IMR-90 (cell line): ENCODE measurements at regions not wholly inside any gene's neighbourhood (a gene's known extent, or its start where the extent isn't known, plus 50 kb on each side); places are given as distances from the start of the nearest gene placed in this dataset.

Experiments used
- ATAC-seq: fragments of 200-7000 bp; cut with Tn5 transposase; 2 replicates; pipeline ENCODE4 v1.9.1; 2020; ENCODE audit warnings: low read depth, mild to moderate bottlenecking, moderate library complexity
- BruUV-seq: library from RNA; stranded (reverse); fragments of 400-500 nt; replicated peaks from 2 replicates; lab custom pipeline; 2021; lab: Mats Ljungman, UMichigan
- CTCF ChIA-PET: fragments of 300-600 bp; formaldehyde crosslinking; extraction: SDS; loops from one replicate; lab custom pipeline; 2021; ENCODE audit warnings: antibody characterized with exemption; lab: Yijun Ruan, JAX
- POLR2A ChIA-PET: fragments of 300-600 bp; sonication (Branson Sonifier 250); formaldehyde crosslinking; loops from one replicate; lab custom pipeline; 2022; ENCODE audit warnings: antibody characterized with exemption; ENCODE audit not compliant: unreplicated experiment; lab: Charles Lee
- DNase-seq: peaks from one replicate; pipeline ENCODE4 v3.0.0; 2013
- H2AFZ ChIP-seq: replicated peaks from 2 replicates; pipeline ENCODE3; 2013; ENCODE audit warnings: low read length, mild to moderate bottlenecking; ENCODE audit not compliant: poor library complexity
- H2AK5ac ChIP-seq: 2 replicates; pipeline ENCODE4 v1.6.1; 2013; ENCODE audit warnings: low read depth, low read length, inconsistent platforms
- H2AK9ac ChIP-seq: replicated peaks from 2 replicates; pipeline ENCODE3; 2013; ENCODE audit warnings: mild to moderate bottlenecking, low read depth, low read length, moderate library complexity; ENCODE audit not compliant: poor library complexity
- H2BK120ac ChIP-seq: 2 replicates; pipeline ENCODE4 v1.6.1; 2013; ENCODE audit warnings: low read depth, low read length, inconsistent platforms
- H2BK15ac ChIP-seq: 3 replicates; pipeline ENCODE4 v1.6.1; 2013; ENCODE audit warnings: low read depth, low read length, inconsistent platforms
- H2BK20ac ChIP-seq: 2 replicates; pipeline ENCODE4 v1.6.1; 2013; ENCODE audit warnings: low read depth, mild to moderate bottlenecking, inconsistent platforms, low read length, moderate library complexity
- H2BK5ac ChIP-seq: 2 replicates; pipeline ENCODE4 v1.6.1; 2013; ENCODE audit warnings: mild to moderate bottlenecking, low read depth, low read length, inconsistent platforms; ENCODE audit not compliant: poor library complexity, severe bottlenecking
- H3K14ac ChIP-seq: replicated peaks from 2 replicates; pipeline ENCODE4 v1.6.1; 2013; ENCODE audit warnings: low read depth, low read length, inconsistent platforms
- H3K18ac ChIP-seq: 2 replicates; pipeline ENCODE4 v1.6.1; 2013; ENCODE audit warnings: low read depth, low read length, control low read depth
- H3K23ac ChIP-seq: 2 replicates; pipeline ENCODE4 v1.6.1; 2013; ENCODE audit warnings: low read depth, low read length, inconsistent platforms
- H3K27ac ChIP-seq: 2 replicates; pipeline ENCODE4 v1.5.1; 2013; ENCODE audit warnings: mild to moderate bottlenecking, control low read depth, low read length; ENCODE audit not compliant: insufficient read depth
- H3K27me3 ChIP-seq: 2 replicates; pipeline ENCODE4 v1.6.1; 2013; ENCODE audit warnings: low read length; ENCODE audit not compliant: control insufficient read depth, insufficient read depth
- H3K36me3 ChIP-seq: 2 replicates; pipeline ENCODE4 v1.6.1; 2013; ENCODE audit warnings: low read length, mixed read lengths; ENCODE audit not compliant: control insufficient read depth, insufficient read depth
- H3K4ac ChIP-seq: 2 replicates; pipeline ENCODE4 v1.6.1; 2013; ENCODE audit warnings: low read depth, low read length, inconsistent platforms
- H3K4me1 ChIP-seq: 2 replicates; pipeline ENCODE4 v1.6.1; 2013; ENCODE audit warnings: low read length, mixed read lengths; ENCODE audit not compliant: control insufficient read depth, insufficient read depth
- H3K4me2 ChIP-seq: 2 replicates; pipeline ENCODE4 v1.6.1; 2013; ENCODE audit warnings: low read depth, mild to moderate bottlenecking, control low read depth, low read length, moderate library complexity
- H3K4me3 ChIP-seq: 2 replicates; pipeline ENCODE4 v1.5.1; 2013; ENCODE audit warnings: low read depth, mild to moderate bottlenecking, control low read depth, low read length, moderate library complexity; ENCODE audit not compliant: insufficient read depth
- H3K56ac ChIP-seq: 2 replicates; pipeline ENCODE4 v1.6.1; 2013; ENCODE audit warnings: low read length, inconsistent platforms; ENCODE audit not compliant: insufficient read depth; ENCODE audit errors: extremely low read depth
- H3K79me1 ChIP-seq, 2 experiments: 2 replicates each; pipeline ENCODE4 v1.6.1; 2013; ENCODE audit warnings: low read length in 2 of 2, inconsistent platforms in 1 of 2, low read depth in 1 of 2
- H3K9ac ChIP-seq: 2 replicates; pipeline ENCODE4 v1.6.1; 2013; ENCODE audit warnings: low read depth, low read length, control low read depth
- H3K9me1 ChIP-seq: 2 replicates; pipeline ENCODE4 v1.6.1; 2013; ENCODE audit warnings: low read length, inconsistent platforms; ENCODE audit not compliant: insufficient read depth
- H3K9me3 ChIP-seq: 2 replicates; pipeline ENCODE4 v1.6.1; 2013; ENCODE audit warnings: low read length; ENCODE audit not compliant: control insufficient read depth, insufficient read depth
- H4K20me1 ChIP-seq: 2 replicates; pipeline ENCODE4 v1.6.1; 2013; ENCODE audit warnings: low read length, inconsistent platforms; ENCODE audit not compliant: insufficient read depth
- H4K5ac ChIP-seq: 2 replicates; pipeline ENCODE4 v1.6.1; 2013; ENCODE audit warnings: mild to moderate bottlenecking, low read depth, low read length, control low read depth
- H4K8ac ChIP-seq, 2 experiments: 2 replicates each; pipeline ENCODE4 v1.6.1; 2013; ENCODE audit warnings: low read depth in 2 of 2, low read length in 2 of 2, control low read depth in 1 of 2, inconsistent platforms in 1 of 2
- H4K91ac ChIP-seq: 2 replicates; pipeline ENCODE4 v1.6.1; 2013; ENCODE audit warnings: low read depth, low read length, inconsistent platforms; ENCODE audit not compliant: insufficient read depth
- ELK1 ChIP-seq: fragments of 150-350 bp; IDR thresholded peaks from 2 replicates; pipeline ENCODE4 v1.6.1; 2016; ENCODE audit warnings: low read depth, mild to moderate bottlenecking, low read length, moderate library complexity, borderline replicate concordance
- FOS ChIP-seq: fragments of 150-350 bp; IDR thresholded peaks from 2 replicates; pipeline ENCODE4 v1.6.1; 2016; ENCODE audit warnings: low read depth, low read length
- MAZ ChIP-seq: IDR thresholded peaks from 2 replicates; pipeline ENCODE4 v1.6.1; 2012; ENCODE audit warnings: low read depth, mild to moderate bottlenecking, low read length, improper control_type of control experiment, moderate library complexity, borderline replicate concordance
- WGBS, 2 experiments: methylation state at CpG; one replicate each; pipeline versions ENCODE4 v1.1.5 to v1.1.7; 2013; ENCODE audit warnings: missing lambda C conversion rate in 2 of 2; ENCODE audit not compliant: insufficient read length in 1 of 2; ENCODE audit errors: extremely low coverage in 2 of 2; 5-methylcytosine and 5-hydroxymethylcytosine counted together
- dilution Hi-C: fragments of 300-500 bp; cut with HindIII; formaldehyde crosslinking; loops from one replicate; pipeline ENCODE4 v1.14.3; 2018; ENCODE audit warnings: low sequenced_read_pairs; ENCODE audit not compliant: unreplicated experiment
- in situ Hi-C: fragments of 300-500 bp; cut with MboI; formaldehyde crosslinking; loops from 3 replicates; pipeline ENCODE4 v1.14.3; 2019; ENCODE audit warnings: low sequenced_read_pairs, inconsistent platforms, mixed read lengths
- intact Hi-C: fragments of 100-400 bp; cut with micrococcal nuclease; formaldehyde crosslinking; loops from 2 replicates; pipeline ENCODE4 v1.10.0; 2022

- Histone ChIP-seq H3K9ac (no peak overlapping the region), H3K79me1 (no peaks in the 10 kb centered on the region), H2AFZ (no peak overlapping the region), H4K8ac (no peak overlapping the region), H4K20me1 (no peaks in the 10 kb centered on the region), H4K91ac (no peak overlapping the region), H3K4me1 (no peaks in the 10 kb centered on the region), H3K4ac (no peak overlapping the region), H2BK15ac (no peak overlapping the region), H3K23ac (no peak overlapping the region), H3K56ac (no peak overlapping the region), H4K5ac (no peak overlapping the region), H3K14ac (no peak overlapping the region), H3K9me1 (no peaks in the 10 kb centered on the region), H2BK5ac (no peak overlapping the region), H3K27me3 (peaks cover 2% of the 10 kb centered on the region), H3K36me3 (no peaks in the 10 kb centered on the region), H3K4me3 (no peak overlapping the region), H2AK9ac (no peak overlapping the region), H3K9me3 (no peaks in the 10 kb centered on the region), H3K4me2 (no peak overlapping the region), H2BK20ac (no peak overlapping the region), H3K18ac (no peak overlapping the region), H2AK5ac (no peak overlapping the region), H2BK120ac (no peak overlapping the region), H3K27ac (no peak overlapping the region)
- WGBS, 2 experiments, result no CpG with 5 or more reads among the region's 5 CpGs
- in situ Hi-C loops, result no loop called here
- ChIA-PET CTCF (no interaction called here), POLR2A (no interaction called here)
- ATAC-seq (no peak), DNase-seq (no peak)
- no peak for TF ChIP-seq FOS
- no peak for TF ChIP-seq MAZ
- TF ChIP-seq ELK1, result no peak
- intact Hi-C loops, result no loop called here
- no TSS peak for BruUV-seq
- dilution Hi-C loops, result no loop called here
Measured at GRCh38 chr15:37199545-37199944, 99.2 kb upstream of the MEIS2 start.
